ENCODE measurements at regions not wholly inside any gene's neighbourhood (a gene's known extent, or its start where the extent isn't known, plus 50 kb on each side); places are given as distances from the start of the nearest gene placed in this dataset.

DNA sequence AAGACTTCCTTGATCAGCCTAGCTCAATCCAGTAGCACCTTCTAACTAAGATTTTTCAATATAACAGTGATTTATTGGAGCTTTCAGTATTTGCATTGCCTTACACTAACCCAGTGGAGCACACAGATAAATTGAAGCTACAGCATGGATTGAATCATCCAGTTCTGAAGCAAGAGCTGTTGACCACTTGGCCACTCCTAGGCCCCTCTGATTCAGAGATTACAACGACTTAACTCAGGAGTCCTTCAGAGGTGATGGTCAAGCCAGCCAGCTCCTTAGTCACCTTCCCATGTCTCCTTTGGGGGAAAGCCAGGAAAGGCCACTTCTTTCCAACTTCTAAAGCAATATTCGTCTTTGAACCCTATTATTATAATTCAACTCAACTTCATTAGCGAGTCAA lies 151.8 kb downstream of the TENT5C start:
- Histone ChIP-seq H2BK5ac (ENCODE audit: low read depth, low read length, poor library complexity, severe bottlenecking) (no peak overlapping the region), H2AK9ac (replicated peaks; ENCODE audit: low read depth, low read length, poor library complexity) (peak overlapping the region; percentile 17), H3K27me3 (ENCODE audit: control insufficient read depth, insufficient read depth, low read length) (no peaks in the 10 kb centered on the region), H3K4me1 (ENCODE audit: control insufficient read depth, insufficient read depth, low read length) (peaks cover 16% of the 10 kb centered on the region), H2BK15ac (ENCODE audit: low read depth, low read length) (peak overlapping the region; percentile 96; the same call in 2 of the 3 replicates), H3K4ac (ENCODE audit: low read depth, low read length) (peak overlapping the region; percentile 71), H4K5ac (ENCODE audit: low read depth, low read length) (no peak overlapping the region), H2AK5ac (ENCODE audit: low read depth, low read length) (peak overlapping the region; percentile 87), H4K20me1 (ENCODE audit: insufficient read depth, low read length) (no peaks in the 10 kb centered on the region), H3K27ac (ENCODE audit: insufficient read depth, low read length) (no peak overlapping the region), H4K91ac (ENCODE audit: insufficient read depth, low read depth, low read length) (peak overlapping the region; percentile 63), H3K9ac (ENCODE audit: low read depth, low read length) (no peak overlapping the region), H3K56ac (ENCODE audit: extremely low read depth, insufficient read depth, low read length) (no peak overlapping the region), H3K79me1 (ENCODE audit: low read depth in 1 of 2, low read length in 2 of 2) (peaks cover 0 to 13% of the 10 kb centered on the region in 2 experiments; a peak in 2 of 4 replicates), H4K8ac (ENCODE audit: low read depth in 2 of 2, low read length in 2 of 2) (peak overlapping the region; percentile 45 to 95; a peak in 3 of 4 replicates), H3K36me3 (ENCODE audit: control insufficient read depth, insufficient read depth, low read length) (no peaks in the 10 kb centered on the region), H3K14ac (replicated peaks; ENCODE audit: low read depth, low read length) (peak overlapping the region; percentile 91), H3K4me3 (ENCODE audit: insufficient read depth, low read depth, low read length) (no peak overlapping the region), H3K9me3 (ENCODE audit: control insufficient read depth, insufficient read depth, low read length) (no peaks in the 10 kb centered on the region), H2BK120ac (ENCODE audit: low read depth, low read length) (peak overlapping the region; percentile 96), H2AFZ (replicated peaks; ENCODE audit: low read length, poor library complexity) (peak overlapping the region; percentile 27), H2BK20ac (ENCODE audit: low read depth, low read length) (peak overlapping the region; percentile 89), H3K9me1 (ENCODE audit: insufficient read depth, low read length) (peaks cover 13% of the 10 kb centered on the region), H3K18ac (ENCODE audit: low read depth, low read length) (no peak overlapping the region; the same call in 1 of the 2 replicates), H3K4me2 (ENCODE audit: low read depth, low read length) (no peak overlapping the region), H3K23ac (ENCODE audit: low read depth, low read length) (peak overlapping the region; percentile 76; the same call in 1 of the 2 replicates)
- ChIA-PET POLR2A (ENCODE audit: unreplicated experiment) (interaction anchor here (0.6 kb wide), 1 partner anchor 138 kb away, joined by 3 read pairs; no protein-coding TSS in a partner anchor), CTCF (interaction anchor here (0.5 to 2.5 kb wide), 16 partner anchors 13 to 445 kb away, joined by 3 to 14 read pairs (median 3); partner anchors contain the start of gene TENT5C)
- dilution Hi-C loops (cut with HindIII; ENCODE audit: low sequenced_read_pairs, unreplicated experiment), result no loop called here
- BruUV-seq (replicated peaks), result no TSS peak
- no peak for ATAC-seq (ENCODE audit: low read depth)
- no CpG with 5 or more reads among the region's 3 CpGs for WGBS, 2 experiments (ENCODE audit: extremely low coverage in 2 of 2, insufficient read length in 1 of 2)
- TF ChIP-seq RFX5 (IDR thresholded peaks at IDR 0.05; ENCODE audit: low read depth, low read length), result no peak
- 0 out of 2 replicates have a peak, but pooled peaks have one; percentile 1 for TF ChIP-seq SMC3 (IDR thresholded peaks at IDR 0.05; ENCODE audit: low read depth, low read length)
- TF ChIP-seq CTCF (conservative IDR thresholded peaks at IDR 0.05; ENCODE audit: low read depth, low read length), result no peak
- no peak for TF ChIP-seq NFE2L2 (IDR thresholded peaks at IDR 0.05; ENCODE audit: low read depth, low read length)
- TF ChIP-seq, protein P1, sequence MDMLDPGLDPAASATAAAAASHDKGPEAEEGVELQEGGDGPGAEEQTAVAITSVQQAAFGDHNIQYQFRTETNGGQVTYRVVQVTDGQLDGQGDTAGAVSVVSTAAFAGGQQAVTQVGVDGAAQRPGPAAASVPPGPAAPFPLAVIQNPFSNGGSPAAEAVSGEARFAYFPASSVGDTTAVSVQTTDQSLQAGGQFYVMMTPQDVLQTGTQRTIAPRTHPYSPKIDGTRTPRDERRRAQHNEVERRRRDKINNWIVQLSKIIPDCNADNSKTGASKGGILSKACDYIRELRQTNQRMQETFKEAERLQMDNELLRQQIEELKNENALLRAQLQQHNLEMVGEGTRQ (IDR thresholded peaks at IDR 0.05; ENCODE audit: low read depth, low read length), result no peak
- TF ChIP-seq CHD1 (IDR thresholded peaks at IDR 0.05; ENCODE audit: low read depth, low read length), result no peak
- TF ChIP-seq CEBPB (IDR thresholded peaks at IDR 0.05; ENCODE audit: low read depth, low read length), result peak; percentile 85
- TF ChIP-seq BHLHE40 (IDR thresholded peaks at IDR 0.05; ENCODE audit: low read depth, low read length), result no peak
- peak; percentile 38 for TF ChIP-seq RCOR1 (IDR thresholded peaks at IDR 0.05; ENCODE audit: insufficient replicate concordance, low read length)
- no peak for TF ChIP-seq POLR2A (IDR thresholded peaks at IDR 0.05; ENCODE audit: low read depth, low read length)
- 0 out of 2 replicates have a peak, but pooled peaks have one; percentile 35 for TF ChIP-seq FOS (IDR thresholded peaks at IDR 0.05; ENCODE audit: low read depth, low read length)
- no peak for TF ChIP-seq MXI1 (IDR thresholded peaks at IDR 0.05; ENCODE audit: borderline replicate concordance, low read depth, low read length)
- TF ChIP-seq ELK1 (IDR thresholded peaks at IDR 0.05; ENCODE audit: borderline replicate concordance, low read depth, low read length), result no peak
- TF ChIP-seq MAZ (IDR thresholded peaks at IDR 0.05; ENCODE audit: borderline replicate concordance, low read depth, low read length), result no peak
- no peak for TF ChIP-seq MAFK (IDR thresholded peaks at IDR 0.05; ENCODE audit: low read depth, low read length)
- no peak for TF ChIP-seq RAD21 (IDR thresholded peaks at IDR 0.05; ENCODE audit: low read length)
- in situ Hi-C loops (cut with MboI; ENCODE audit: low sequenced_read_pairs), result loop anchor here (10.0 to 25.0 kb wide), 3 partner anchors 130 to 395 kb away; partner anchors contain the start of genes MAN1A2 and TENT5C
- intact Hi-C loops (cut with micrococcal nuclease), result loop anchor here (1.0 to 10.0 kb wide), 8 partner anchors 138 to 693 kb away; partner anchors contain the start of genes MAN1A2, TENT5C and TTF2
- DNase-seq, result peak; percentile 81

Data from IMR-90 (cell line).